ENCODE measurements at regions not wholly inside any gene's neighbourhood (a gene's known extent, or its start where the extent isn't known, plus 50 kb on each side); places are given as distances from the start of the nearest gene placed in this dataset.

DNA sequence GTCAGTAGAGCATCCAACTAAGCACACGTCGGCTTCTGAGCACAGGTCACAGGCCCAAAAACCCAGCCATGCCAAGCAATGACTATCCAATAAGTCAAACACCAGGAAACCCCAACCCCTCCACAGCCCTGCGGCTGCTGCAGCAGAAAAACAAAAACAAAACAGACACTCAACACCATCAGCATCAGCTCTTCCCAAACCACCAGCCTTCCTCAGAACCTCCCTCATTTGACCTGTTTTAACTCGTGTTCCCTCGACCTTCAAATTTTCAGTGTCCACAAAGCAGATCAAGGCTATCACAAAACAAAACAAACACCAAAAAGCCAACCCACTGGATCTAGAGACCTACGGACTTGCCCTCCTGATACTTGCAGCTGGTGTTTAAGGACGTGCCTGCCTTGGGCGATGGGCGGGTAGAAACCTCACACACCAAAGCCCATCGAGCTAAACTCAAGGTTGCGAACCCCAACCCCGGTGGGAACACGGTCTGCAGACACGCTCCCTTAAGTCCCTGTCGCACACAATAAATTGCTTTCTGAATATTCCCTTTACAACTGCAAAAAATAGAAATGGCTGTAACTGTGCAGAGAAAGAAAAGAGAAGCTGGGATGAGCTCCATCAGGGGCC is 247.1 kb upstream of the ANKRD55 start:
- Histone ChIP-seq H3K9ac (ENCODE audit: low read length) (peak overlapping the region; percentile 51), H2AFZ (ENCODE audit: low read depth, low read length) (peak overlapping the region; percentile 43), H3K4me2 (ENCODE audit: low read length) (no peak overlapping the region), H3K79me2 (replicated peaks; ENCODE audit: insufficient read depth, low read length) (no peaks in the 10 kb centered on the region), H3F3A (ENCODE audit: insufficient read depth, low read length, poor library complexity, severe bottlenecking) (no peaks in the 10 kb centered on the region), H3K36me3 (ENCODE audit: insufficient read depth, low read length) (no peaks in the 10 kb centered on the region), H3K9me2 (ENCODE audit: insufficient read depth, low read length) (no peaks in the 10 kb centered on the region), H3K27me3 (ENCODE audit: insufficient read depth, low read depth, low read length) (peaks cover 18% of the 10 kb centered on the region), H3K9me3 (ENCODE audit: low read length) (no peaks in the 10 kb centered on the region), H3K4me3 (ENCODE audit: low read length) (peak overlapping the region; percentile 61), H3K27ac (ENCODE audit: low read length) (no peak overlapping the region), H4K20me1 (ENCODE audit: insufficient read depth) (no peaks in the 10 kb centered on the region)
- TF ChIP-seq EZH2 (IDR thresholded peaks at IDR 0.05; ENCODE audit: borderline replicate concordance, insufficient read depth, low read length, poor library complexity, severe bottlenecking): no peak
- TF ChIP-seq SMC3 (conservative IDR thresholded peaks at IDR 0.05; ENCODE audit: poor library complexity): no peak
- no peak for TF ChIP-seq TAF1 (IDR thresholded peaks at IDR 0.05; ENCODE audit: low read depth)
- no peak for TF ChIP-seq MXI1 (conservative IDR thresholded peaks at IDR 0.05; ENCODE audit: poor library complexity, severe bottlenecking)
- TF ChIP-seq CTCF (IDR thresholded peaks at IDR 0.05; ENCODE audit: poor library complexity, severe bottlenecking): no peak
- TF ChIP-seq EP300 (conservative IDR thresholded peaks at IDR 0.05; ENCODE audit: poor library complexity, severe bottlenecking): no peak
- no peak for TF ChIP-seq POLR2AphosphoS5 (IDR thresholded peaks at IDR 0.05)
- no peak for TF ChIP-seq REST (IDR thresholded peaks at IDR 0.05; ENCODE audit: borderline replicate concordance)
- no peak for TF ChIP-seq RAD21 (conservative IDR thresholded peaks at IDR 0.05)

DNA sequence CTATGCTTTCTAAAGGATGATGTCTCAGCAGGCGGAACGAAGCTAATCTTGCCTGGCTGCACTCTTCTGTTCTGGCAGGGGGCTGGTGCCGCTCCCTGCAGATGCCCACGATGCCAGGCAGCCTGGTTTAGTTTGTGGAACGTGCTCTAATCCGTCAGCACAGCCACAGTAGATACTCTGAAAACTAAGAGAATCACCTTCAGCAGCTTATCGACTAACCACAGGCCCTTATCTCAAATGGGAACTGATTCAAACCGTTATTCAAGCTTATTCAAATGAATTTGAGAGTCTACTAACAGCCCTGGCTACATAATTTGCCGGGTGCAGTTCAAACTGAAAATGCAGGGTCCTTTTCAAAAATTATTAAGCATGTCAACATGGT is 246.6 kb upstream of the ANKRD55 start:
- no peak overlapping the region for H3K27ac ChIP-seq (ENCODE audit: low read length)
- no peak for TF ChIP-seq RAD21 (conservative IDR thresholded peaks at IDR 0.05)
- TF ChIP-seq REST (IDR thresholded peaks at IDR 0.05; ENCODE audit: borderline replicate concordance): no peak
- no peaks in the 10 kb centered on the region for H3K79me2 ChIP-seq (replicated peaks; ENCODE audit: insufficient read depth, low read length)
- H3K9me2 ChIP-seq (ENCODE audit: insufficient read depth, low read length): no peaks in the 10 kb centered on the region
- H3K4me2 ChIP-seq (ENCODE audit: low read length): no peak overlapping the region
- no peaks in the 10 kb centered on the region for H3K36me3 ChIP-seq (ENCODE audit: insufficient read depth, low read length)
- peaks cover 18% of the 10 kb centered on the region for H3K27me3 ChIP-seq (ENCODE audit: insufficient read depth, low read depth, low read length)
- no peaks in the 10 kb centered on the region for H3F3A ChIP-seq (ENCODE audit: insufficient read depth, low read length, poor library complexity, severe bottlenecking)
- H4K20me1 ChIP-seq (ENCODE audit: insufficient read depth): no peaks in the 10 kb centered on the region
- no peak overlapping the region for H3K9ac ChIP-seq (ENCODE audit: low read length)
- H2AFZ ChIP-seq (ENCODE audit: low read depth, low read length): no peak overlapping the region
- H3K9me3 ChIP-seq (ENCODE audit: low read length): no peaks in the 10 kb centered on the region
- no peak overlapping the region for H3K4me3 ChIP-seq (ENCODE audit: low read length)
